GM18498 (cell line): ENCODE measurements at regions not wholly inside any gene's neighbourhood (a gene's known extent, or its start where the extent isn't known, plus 50 kb on each side); places are given as distances from the start of the nearest gene placed in this dataset.
"Not testable (repeated sequence)": the region's sequence is repeated elsewhere in the genome, so short reads cannot be mapped to it uniquely, and the experiment has no call there.

Experiments
- ATAC-seq: cut with Tn5 transposase; IDR thresholded peaks from one replicate; pipeline ENCODE4 v1.9.1; 2021; ENCODE audit warnings: mild to moderate bottlenecking, moderate library complexity; ENCODE audit not compliant: unreplicated experiment

DNA sequence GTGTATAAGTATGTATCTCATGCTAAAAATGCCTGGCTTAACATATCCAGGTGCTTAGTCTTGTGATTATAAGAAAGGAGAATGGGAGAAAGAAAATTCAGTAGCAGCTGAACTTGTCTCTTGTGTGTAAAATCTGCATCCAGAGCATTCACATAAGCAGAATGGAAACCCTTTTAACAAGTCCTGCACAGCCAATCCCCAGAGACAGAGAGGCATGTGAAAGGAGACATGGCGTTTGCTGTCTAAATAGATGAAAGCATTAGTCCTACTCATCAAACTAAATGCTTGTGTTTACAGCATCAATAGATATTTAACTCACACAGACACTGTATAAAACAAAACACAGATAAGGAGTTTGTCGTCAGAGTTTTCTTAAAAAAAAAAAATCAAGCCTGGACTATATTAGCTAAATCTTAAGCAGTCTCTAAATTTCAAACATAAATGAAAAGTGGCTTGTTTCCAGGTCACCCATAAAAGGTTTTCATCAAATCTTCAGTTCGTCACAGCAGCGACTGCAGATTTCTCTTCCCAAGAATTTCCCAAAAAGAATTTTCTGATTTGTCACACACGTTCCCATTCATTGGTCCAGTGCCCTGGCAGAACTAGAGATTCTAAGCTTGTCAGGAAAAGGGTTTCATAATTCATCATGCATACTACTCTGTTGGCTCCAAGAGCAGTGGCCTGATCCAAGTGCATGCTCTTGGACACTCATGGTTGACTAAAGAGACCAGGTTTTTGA lies 249.2 kb downstream of the BTG1 start:
- no peak for ATAC-seq

DNA sequence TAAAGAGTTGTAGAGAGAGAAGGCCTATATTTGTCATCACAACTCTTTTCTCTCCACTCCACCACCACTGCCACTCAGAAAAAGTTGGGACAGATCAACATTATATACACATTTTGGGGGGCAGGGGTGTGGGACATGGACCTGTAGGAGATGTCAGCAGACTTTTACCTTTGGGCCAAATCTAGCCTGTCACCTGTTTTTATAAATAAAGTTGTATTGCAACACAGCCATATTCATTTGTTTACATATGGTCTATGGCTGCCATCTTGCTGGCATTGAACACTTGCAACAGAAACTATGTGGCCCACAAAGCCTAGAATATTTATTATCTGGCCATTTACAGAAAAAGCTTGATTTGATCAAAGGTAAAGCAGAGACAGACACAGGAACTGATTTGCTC lies 250.7 kb downstream of the BTG1 start:
- no peak for ATAC-seq

GRCh38 chr12:91893476-91893875 lies 252.2 kb downstream of the BTG1 start:
- no peak for ATAC-seq

- ATAC-seq, result no peak
Measured at GRCh38 chr12:91892081-91892855, 253.4 kb downstream of the BTG1 start.

GRCh38 chr12:91890742-91891141 lies 254.9 kb downstream of the BTG1 start:
- no peak for ATAC-seq

DNA sequence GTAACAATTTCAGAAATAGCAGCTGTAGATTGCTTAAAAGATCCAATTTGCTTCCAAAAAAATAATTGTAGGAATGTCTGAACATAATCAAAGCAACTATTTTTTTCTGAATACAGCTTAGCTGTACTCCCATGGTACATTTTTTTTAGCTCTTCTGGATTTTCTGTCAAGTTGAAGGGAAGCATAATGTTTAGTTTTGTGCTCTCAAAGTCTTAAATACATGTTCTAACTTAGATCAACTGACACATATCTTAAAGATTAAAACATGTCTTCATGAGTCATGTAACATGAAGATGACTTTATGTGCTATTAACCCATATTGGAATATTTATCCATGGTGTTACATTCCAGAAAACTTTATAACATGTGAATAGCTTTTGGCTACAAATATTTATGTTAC lies 255.7 kb downstream of the BTG1 start:
- ATAC-seq, result no peak

DNA sequence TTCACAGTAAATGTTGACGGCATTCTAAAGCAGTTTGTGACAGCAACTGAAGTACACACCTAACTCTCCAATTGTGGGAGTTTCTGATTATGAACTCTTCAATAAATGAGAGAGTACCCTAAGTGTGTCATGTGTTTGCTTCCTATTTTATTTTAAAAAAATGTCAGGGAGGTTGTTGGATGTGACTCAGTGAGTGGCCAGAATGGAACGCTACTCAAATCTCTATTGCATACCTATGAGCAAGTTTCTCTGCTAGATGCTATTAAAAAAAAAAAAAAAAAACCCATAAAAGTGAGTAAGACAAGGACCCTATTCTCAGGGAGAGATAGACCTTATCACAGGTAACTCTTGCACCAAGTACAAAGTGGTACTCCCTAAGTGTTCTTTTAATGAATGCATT lies 256.6 kb downstream of the BTG1 start:
- ATAC-seq, result no peak

DNA sequence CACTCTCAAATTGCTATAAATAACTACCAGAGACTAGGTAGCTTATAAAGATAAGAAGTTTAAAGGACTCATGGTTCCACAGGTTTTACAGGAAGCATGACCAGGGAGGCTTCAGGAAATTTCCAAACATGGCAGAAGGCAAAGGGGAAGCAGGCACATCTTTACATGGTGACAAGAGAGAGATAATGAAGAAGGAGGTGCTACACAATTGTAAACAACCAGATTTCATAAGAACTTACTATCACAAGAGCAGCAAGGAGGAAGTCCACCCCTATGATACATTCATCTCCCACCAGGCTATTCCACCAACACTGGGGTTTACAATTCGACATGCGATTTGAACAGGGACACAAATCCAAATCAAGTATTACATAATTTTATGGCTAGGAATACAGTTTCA lies 257.7 kb downstream of the BTG1 start:
- ATAC-seq, result no peak

- ATAC-seq, result no peak
Measured at GRCh38 chr12:91885851-91886731, 259.6 kb downstream of the BTG1 start.

- ATAC-seq, result no peak
Measured at GRCh38 chr12:91884230-91884629, 261.4 kb downstream of the BTG1 start.

GRCh38 chr12:91883811-91884210 lies 261.8 kb downstream of the BTG1 start:
- ATAC-seq, result no peak

- ATAC-seq, result no peak
Measured at GRCh38 chr12:91882910-91883309, 262.7 kb downstream of the BTG1 start.

DNA sequence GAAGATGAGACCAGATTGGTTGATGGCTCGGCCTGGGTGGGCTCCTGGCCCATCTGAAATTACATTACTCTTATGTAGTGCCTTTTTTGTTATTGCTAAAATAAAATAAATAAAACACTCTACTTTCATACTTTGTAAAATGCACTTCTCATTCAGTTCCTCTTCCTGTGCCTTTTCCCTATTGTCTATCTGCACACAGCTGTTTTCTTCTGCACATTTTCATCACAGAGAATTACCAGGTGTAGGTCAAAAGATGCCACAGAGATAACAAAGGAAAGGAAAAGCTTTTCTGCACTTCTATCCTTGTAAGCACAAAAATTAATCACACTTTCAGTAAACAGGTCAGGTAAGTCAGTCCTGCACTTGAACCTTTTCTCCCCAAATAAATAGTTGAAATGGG lies 265.1 kb downstream of the BTG1 start:
- no peak for ATAC-seq

DNA sequence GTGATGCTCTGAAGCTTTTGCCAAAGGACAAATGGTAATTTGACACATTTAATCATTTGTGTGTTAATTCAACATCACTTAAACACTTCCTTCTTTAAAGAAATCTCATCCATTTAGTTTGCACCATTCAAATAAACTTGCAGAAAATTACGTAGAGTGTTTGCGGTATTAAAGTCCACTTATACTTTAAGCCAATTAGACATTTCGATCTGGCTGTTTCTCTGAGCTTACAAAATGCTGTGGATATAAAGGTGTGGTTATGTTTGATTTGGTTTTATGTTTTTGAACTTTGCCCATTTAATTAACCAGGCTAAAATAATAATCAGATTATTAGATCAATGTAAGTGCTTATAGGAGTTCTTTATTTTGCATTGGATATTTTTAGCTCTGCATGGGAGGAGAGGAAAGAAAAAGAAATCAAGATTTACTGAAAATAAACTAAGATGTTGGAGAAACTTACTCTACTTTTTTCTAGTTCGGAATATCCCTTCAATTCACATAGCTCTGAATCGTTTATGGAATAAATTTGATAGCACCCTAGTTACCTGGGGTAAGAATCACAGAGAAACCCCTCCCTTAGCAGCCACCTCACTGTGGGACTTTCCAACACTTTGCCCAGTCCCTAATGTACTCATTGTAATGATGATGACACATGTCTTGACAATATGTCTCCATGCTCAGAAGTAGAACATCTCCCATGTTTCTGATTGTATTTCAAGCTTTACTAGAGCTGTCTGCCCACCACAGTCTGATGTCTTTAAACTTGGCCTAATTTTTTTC lies 268.0 kb downstream of the BTG1 start:
- ATAC-seq, result no peak

GRCh38 chr12:91877022-91877421 lies 268.6 kb downstream of the BTG1 start:
- peak; percentile 94 for ATAC-seq

GRCh38 chr12:91875671-91876070 lies 270.0 kb downstream of the BTG1 start:
- ATAC-seq, result not testable (repeated sequence)

DNA sequence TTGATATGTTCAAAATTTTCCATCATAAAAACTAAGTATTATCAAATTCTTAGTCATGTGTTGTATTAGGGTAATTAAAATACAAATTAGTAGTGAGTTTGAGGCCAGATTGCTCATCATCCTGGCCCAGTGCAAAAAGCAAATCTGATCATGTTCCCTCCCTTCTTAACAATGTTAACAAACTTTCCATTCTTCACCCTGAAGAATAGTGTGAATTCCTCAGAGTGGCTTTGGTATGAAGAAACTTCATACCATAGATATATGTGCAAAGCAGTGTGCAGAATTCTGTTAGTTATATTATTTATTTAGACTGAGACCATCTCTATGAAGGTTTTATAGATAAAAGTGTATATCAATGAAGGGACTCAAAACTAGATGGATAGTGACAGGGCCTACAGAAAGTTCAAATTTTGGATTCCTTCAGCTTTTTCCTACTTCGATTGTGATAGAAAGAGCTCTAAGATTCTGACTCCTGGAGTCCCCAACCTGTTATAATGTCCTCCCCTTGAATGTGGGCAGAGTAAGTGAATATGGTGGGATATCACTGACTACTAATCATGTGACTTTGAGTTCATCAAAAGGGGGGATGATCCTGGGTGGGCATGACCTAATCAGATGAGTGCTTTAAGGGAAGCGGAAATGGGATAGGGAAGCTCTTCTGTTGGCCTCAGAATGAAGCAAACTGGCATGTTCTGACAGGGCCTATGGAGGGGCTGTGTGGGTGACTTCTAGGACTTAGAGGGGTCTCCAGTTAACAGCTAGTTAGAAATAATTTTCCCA lies 271.4 kb downstream of the BTG1 start:
- ATAC-seq, result no peak

DNA sequence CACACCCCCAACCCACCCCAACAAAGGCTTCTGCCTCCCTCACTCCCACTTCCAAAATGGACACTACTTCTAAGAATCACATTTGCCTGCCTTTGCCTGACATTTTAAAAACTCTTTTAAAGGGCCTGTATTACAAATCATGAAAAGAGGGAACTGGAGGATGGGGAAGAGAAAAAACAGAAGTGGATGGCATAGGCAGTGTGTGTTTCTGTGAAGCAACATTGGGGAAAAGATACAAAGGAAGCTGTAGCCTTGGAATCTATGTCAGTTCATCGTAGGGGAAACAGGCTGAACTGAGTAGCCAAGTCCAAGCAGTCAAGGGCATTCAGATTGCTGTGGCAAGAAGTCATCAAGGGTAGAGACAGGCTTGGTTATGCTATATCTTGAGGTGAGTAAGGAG lies 273.9 kb downstream of the BTG1 start:
- no peak for ATAC-seq

GRCh38 chr12:91870872-91871707 lies 274.6 kb downstream of the BTG1 start:
- no peak for ATAC-seq
